A673 (cell line): ENCODE measurements at regions not wholly inside any gene's neighbourhood (a gene's known extent, or its start where the extent isn't known, plus 50 kb on each side); places are given as distances from the start of the nearest gene placed in this dataset.

Experiments used
- BruUV-seq: library from RNA; stranded (reverse); fragments of 400-500 nt; replicated peaks from 2 replicates; lab custom pipeline; 2021; lab: Mats Ljungman, UMichigan
- CTCF ChIA-PET: fragments of 300-600 bp; sonication (Branson Sonifier 250); formaldehyde crosslinking; loops from one replicate; lab custom pipeline; 2022; ENCODE audit warnings: antibody characterized with exemption; lab: Charles Lee
- POLR2A ChIA-PET: fragments of 300-600 bp; sonication (Branson Sonifier 250); formaldehyde crosslinking; loops from one replicate; lab custom pipeline; 2022; ENCODE audit warnings: antibody characterized with exemption; ENCODE audit not compliant: low non-redundant PET; lab: Charles Lee
- DNase-seq: peaks from one replicate; pipeline ENCODE4 v3.0.0-alpha.2; 2015; ENCODE audit warnings: low spot score
- H3K27ac ChIP-seq: fragments of 200-600 bp; sonication (generic); 2 replicates; pipeline ENCODE4 v1.5.1; 2016; ENCODE audit warnings: mixed run types, low read depth, mild to moderate bottlenecking, mixed read lengths, antibody characterized with exemption, low read length; ENCODE audit not compliant: poor library complexity, severe bottlenecking
- H3K27me3 ChIP-seq: fragments of 200-600 bp; sonication (generic); replicated peaks from 2 replicates; pipeline ENCODE4 v1.6.1; 2017; ENCODE audit warnings: mixed run types, low read depth, mild to moderate bottlenecking, mixed read lengths, antibody characterized with exemption, low read length; ENCODE audit not compliant: insufficient read depth, poor library complexity
- H3K36me3 ChIP-seq: fragments of 200-600 bp; sonication (generic); 2 replicates; pipeline ENCODE4 v1.6.1; 2016; ENCODE audit warnings: mixed run types, mild to moderate bottlenecking, mixed read lengths, antibody characterized with exemption, low read length; ENCODE audit not compliant: insufficient read depth, poor library complexity, severe bottlenecking
- H3K4me1 ChIP-seq: fragments of 200-600 bp; sonication (generic); 2 replicates; pipeline ENCODE4 v1.6.1; 2017; ENCODE audit warnings: mixed run types, mild to moderate bottlenecking, mixed read lengths, antibody characterized with exemption, low read length; ENCODE audit not compliant: insufficient read depth, poor library complexity, severe bottlenecking
- H3K4me3 ChIP-seq: fragments of 200-600 bp; sonication (generic); 2 replicates; pipeline ENCODE4 v1.5.1; 2016; ENCODE audit warnings: low read depth, mixed run types, mild to moderate bottlenecking, mixed read lengths, low read length; ENCODE audit not compliant: poor library complexity, severe bottlenecking
- H3K9me3 ChIP-seq: fragments of 200-600 bp; sonication (generic); 2 replicates; pipeline ENCODE4 v1.6.1; 2016; ENCODE audit warnings: mixed run types, low read depth, mild to moderate bottlenecking, mixed read lengths, antibody characterized with exemption, low read length; ENCODE audit not compliant: poor library complexity, severe bottlenecking
- EZH2 ChIP-seq: fragments of 200-600 bp; sonication (generic); IDR thresholded peaks from 2 replicates; pipeline ENCODE4 v1.6.1; 2017; ENCODE audit warnings: borderline replicate concordance, low read depth, mild to moderate bottlenecking, mixed read lengths, antibody characterized with exemption, low read length; ENCODE audit not compliant: poor library complexity, severe bottlenecking
- intact Hi-C: fragments of 100-400 bp; cut with micrococcal nuclease; formaldehyde crosslinking; loops from one replicate; pipeline ENCODE4 v1.10.0; 2022; ENCODE audit not compliant: unreplicated experiment
- TF ChIP-seq, protein P1 (sequence below): fragments of 300-800, 200-600 bp; sonication (generic); conservative IDR thresholded peaks from 2 replicates; pipeline ENCODE4 v1.5.1; 2017; ENCODE audit warnings: low read depth, mild to moderate bottlenecking, antibody characterized with exemption, low read length, moderate library complexity, mixed read lengths

- intact Hi-C loops = loop anchor here (2.0 kb wide), 1 partner anchor 13 kb away; no protein-coding TSS in a partner anchor
- Histone ChIP-seq H3K4me3 (no peak overlapping the region), H3K27me3 (no peaks in the 10 kb centered on the region), H3K27ac (no peak overlapping the region), H3K9me3 (no peaks in the 10 kb centered on the region), H3K36me3 (no peaks in the 10 kb centered on the region), H3K4me1 (no peaks in the 10 kb centered on the region)
- ChIA-PET POLR2A (no interaction called here), CTCF (no interaction called here)
- no peak for DNase-seq
- TF ChIP-seq EZH2 = no peak
- TF ChIP-seq, protein P1, sequence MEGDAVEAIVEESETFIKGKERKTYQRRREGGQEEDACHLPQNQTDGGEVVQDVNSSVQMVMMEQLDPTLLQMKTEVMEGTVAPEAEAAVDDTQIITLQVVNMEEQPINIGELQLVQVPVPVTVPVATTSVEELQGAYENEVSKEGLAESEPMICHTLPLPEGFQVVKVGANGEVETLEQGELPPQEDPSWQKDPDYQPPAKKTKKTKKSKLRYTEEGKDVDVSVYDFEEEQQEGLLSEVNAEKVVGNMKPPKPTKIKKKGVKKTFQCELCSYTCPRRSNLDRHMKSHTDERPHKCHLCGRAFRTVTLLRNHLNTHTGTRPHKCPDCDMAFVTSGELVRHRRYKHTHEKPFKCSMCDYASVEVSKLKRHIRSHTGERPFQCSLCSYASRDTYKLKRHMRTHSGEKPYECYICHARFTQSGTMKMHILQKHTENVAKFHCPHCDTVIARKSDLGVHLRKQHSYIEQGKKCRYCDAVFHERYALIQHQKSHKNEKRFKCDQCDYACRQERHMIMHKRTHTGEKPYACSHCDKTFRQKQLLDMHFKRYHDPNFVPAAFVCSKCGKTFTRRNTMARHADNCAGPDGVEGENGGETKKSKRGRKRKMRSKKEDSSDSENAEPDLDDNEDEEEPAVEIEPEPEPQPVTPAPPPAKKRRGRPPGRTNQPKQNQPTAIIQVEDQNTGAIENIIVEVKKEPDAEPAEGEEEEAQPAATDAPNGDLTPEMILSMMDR = no peak
- BruUV-seq = no TSS peak
Measured at GRCh38 chr4:27602172-27602571, 741.5 kb downstream of the STIM2 start.

DNA sequence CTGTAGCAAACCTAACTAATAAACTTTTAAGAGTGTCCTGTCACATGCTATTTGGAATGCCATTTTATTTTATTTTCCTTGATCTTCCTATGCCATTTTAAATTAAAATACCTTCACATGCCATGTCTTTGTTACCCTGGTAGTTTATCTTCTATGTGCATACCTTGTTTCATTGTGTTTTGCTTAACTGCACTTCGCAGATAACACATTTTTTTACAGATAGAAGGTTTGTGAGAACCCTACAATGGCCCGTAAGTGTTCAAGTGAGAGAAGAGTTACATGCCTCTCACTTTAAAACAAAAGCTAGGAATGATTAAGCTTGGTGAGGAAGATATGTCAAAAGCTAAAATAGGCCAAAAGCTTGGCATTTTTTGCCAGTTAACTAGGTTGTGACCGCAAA is 744.1 kb downstream of the STIM2 start:
- no peak for TF ChIP-seq EZH2
- Histone ChIP-seq H3K9me3 (no peaks in the 10 kb centered on the region), H3K27me3 (no peaks in the 10 kb centered on the region), H3K36me3 (no peaks in the 10 kb centered on the region), H3K4me1 (no peaks in the 10 kb centered on the region), H3K27ac (no peak overlapping the region), H3K4me3 (no peak overlapping the region)
- POLR2A ChIA-PET = no interaction called here
- intact Hi-C loops = no loop called here
- CTCF ChIA-PET = no interaction called here
- no TSS peak for BruUV-seq
- no peak for DNase-seq

GRCh38 chr4:27616166-27616565 is 755.5 kb downstream of the STIM2 start:
- no peak for TF ChIP-seq EZH2
- TF ChIP-seq, protein P1 = no peak
- H3K27me3 ChIP-seq = no peaks in the 10 kb centered on the region
- no peak for DNase-seq
- no peaks in the 10 kb centered on the region for H3K4me1 ChIP-seq
- no peak overlapping the region for H3K4me3 ChIP-seq
- H3K27ac ChIP-seq = no peak overlapping the region
- ChIA-PET POLR2A (no interaction called here), CTCF (no interaction called here)
- H3K36me3 ChIP-seq = no peaks in the 10 kb centered on the region
- H3K9me3 ChIP-seq = no peaks in the 10 kb centered on the region
- no TSS peak for BruUV-seq
- intact Hi-C loops = no loop called here

GRCh38 chr4:27619435-27619834 is 758.8 kb downstream of the STIM2 start:
- H3K4me1 ChIP-seq = no peaks in the 10 kb centered on the region
- no peaks in the 10 kb centered on the region for H3K9me3 ChIP-seq
- H3K27ac ChIP-seq = no peak overlapping the region
- TF ChIP-seq, protein P1 = no peak
- TF ChIP-seq EZH2 = no peak
- no peak overlapping the region for H3K4me3 ChIP-seq
- DNase-seq = no peak
- ChIA-PET POLR2A (no interaction called here), CTCF (no interaction called here)
- no peaks in the 10 kb centered on the region for H3K27me3 ChIP-seq
- intact Hi-C loops = no loop called here
- H3K36me3 ChIP-seq = no peaks in the 10 kb centered on the region
- no TSS peak for BruUV-seq
